Neuronal stem cell (in vitro differentiated cells): ENCODE measurements at regions not wholly inside any gene's neighbourhood (a gene's known extent, or its start where the extent isn't known, plus 50 kb on each side); places are given as distances from the start of the nearest gene placed in this dataset.
"Not testable (repeated sequence)": the region's sequence is repeated elsewhere in the genome, so short reads cannot be mapped to it uniquely, and the experiment has no call there.

Experiments
- DNase-seq: peaks from one replicate; pipeline ENCODE4 v3.0.0-alpha.2; 2013; ENCODE audit warnings: low spot score
- H2AFZ ChIP-seq: one replicate; pipeline ENCODE4 v1.6.1; 2013; ENCODE audit warnings: mild to moderate bottlenecking, low read length, inconsistent platforms
- H2AK5ac ChIP-seq: 2 replicates; pipeline ENCODE4 v1.6.1; 2013; ENCODE audit warnings: low read depth, mild to moderate bottlenecking, inconsistent platforms, low read length, moderate library complexity, mixed read lengths
- H2BK120ac ChIP-seq: 2 replicates; pipeline ENCODE4 v1.6.1; 2013; ENCODE audit warnings: low read depth, mild to moderate bottlenecking, inconsistent platforms, low read length, moderate library complexity, mixed read lengths
- H2BK12ac ChIP-seq: one replicate; pipeline ENCODE4 v1.6.1; 2013; ENCODE audit warnings: low read length, inconsistent platforms
- H2BK15ac ChIP-seq: 2 replicates; pipeline ENCODE4 v1.6.1; 2013; ENCODE audit warnings: mild to moderate bottlenecking, low read length, inconsistent platforms, mixed read lengths
- H2BK5ac ChIP-seq: one replicate; pipeline ENCODE4 v1.6.1; 2013; ENCODE audit warnings: inconsistent platforms, mild to moderate bottlenecking, low read length, moderate library complexity
- H3K14ac ChIP-seq: one replicate; pipeline ENCODE4 v1.6.1; 2013; ENCODE audit warnings: low read length, inconsistent platforms
- H3K18ac ChIP-seq: 2 replicates; pipeline ENCODE4 v1.6.1; 2013; ENCODE audit warnings: low read length, inconsistent platforms
- H3K23ac ChIP-seq: 2 replicates; pipeline ENCODE4 v1.6.1; 2013; ENCODE audit warnings: low read depth, mild to moderate bottlenecking, mixed read lengths, low read length, inconsistent platforms; ENCODE audit not compliant: poor library complexity
- H3K27ac ChIP-seq: replicated peaks from 3 replicates; pipeline ENCODE4 v1.5.1; 2013; ENCODE audit warnings: low read length, inconsistent platforms
- H3K27me3 ChIP-seq, 3 experiments: 2 replicates each; pipeline ENCODE4 v1.6.1; 2013; ENCODE audit warnings: low read length in 3 of 3, mild to moderate bottlenecking in 2 of 3, inconsistent platforms in 1 of 3, low read depth in 1 of 3, mixed read lengths in 1 of 3, moderate library complexity in 1 of 3; ENCODE audit not compliant: control insufficient read depth in 3 of 3, insufficient read depth in 3 of 3
- H3K36me3 ChIP-seq, 2 donors: replicated peaks in 1 of 2; 2 replicates each; pipeline ENCODE4 v1.6.1; 2013; ENCODE audit warnings: low read length in 2 of 2; ENCODE audit not compliant: control insufficient read depth in 2 of 2, insufficient read depth in 2 of 2
- H3K4ac ChIP-seq: 2 replicates; pipeline ENCODE4 v1.6.1; 2013; ENCODE audit warnings: inconsistent platforms, mild to moderate bottlenecking, low read length, moderate library complexity
- H3K4me1 ChIP-seq, 2 donors: 1 replicate in 1 of 2; 2 replicates in 1 of 2; pipeline ENCODE4 v1.6.1; 2013; ENCODE audit warnings: low read length in 2 of 2, low read depth in 1 of 2; ENCODE audit not compliant: control insufficient read depth in 2 of 2, insufficient read depth in 1 of 2
- H3K4me2 ChIP-seq: one replicate; pipeline ENCODE4 v1.6.1; 2013; ENCODE audit warnings: mild to moderate bottlenecking, low read length, inconsistent platforms; ENCODE audit not compliant: insufficient read depth, poor library complexity, severe bottlenecking
- H3K4me3 ChIP-seq, 2 donors: 2 replicates each; pipeline ENCODE4 v1.5.1; 2013; ENCODE audit warnings: low read length in 2 of 2, mild to moderate bottlenecking in 2 of 2, inconsistent platforms in 1 of 2, moderate library complexity in 1 of 2
- H3K79me1 ChIP-seq: one replicate; pipeline ENCODE4 v1.6.1; 2013; ENCODE audit warnings: low read depth, mild to moderate bottlenecking, inconsistent platforms, low read length, moderate library complexity
- H3K9ac ChIP-seq: one replicate; pipeline ENCODE4 v1.6.1; 2013; ENCODE audit warnings: mild to moderate bottlenecking, low read depth, low read length, inconsistent platforms; ENCODE audit not compliant: poor library complexity
- H3K9me3 ChIP-seq, 2 donors: replicated peaks in 1 of 2; 2 replicates each; pipeline versions ENCODE3 to v1.6.1; 2013; ENCODE audit warnings: low read length in 2 of 2, mild to moderate bottlenecking in 2 of 2, inconsistent platforms in 1 of 2, low read depth in 1 of 2, mixed read lengths in 1 of 2, moderate library complexity in 1 of 2; ENCODE audit not compliant: control insufficient read depth in 2 of 2, insufficient read depth in 1 of 2
- H4K8ac ChIP-seq: one replicate; pipeline ENCODE4 v1.6.1; 2013; ENCODE audit warnings: low read depth, mild to moderate bottlenecking, inconsistent platforms, low read length, moderate library complexity
- H4K91ac ChIP-seq: one replicate; pipeline ENCODE4 v1.6.1; 2013; ENCODE audit warnings: low read length, low read depth, mild to moderate bottlenecking, inconsistent platforms; ENCODE audit not compliant: poor library complexity
- WGBS, 2 donors: extraction: QIAGEN DNeasy Blood & Tissue Kit; methylation state at CpG; one replicate each; pipeline ENCODE4 v1.1.7; 2013; ENCODE audit warnings: missing lambda C conversion rate in 2 of 2, mixed read lengths in 1 of 2; ENCODE audit not compliant: insufficient read length in 2 of 2, insufficient replicate concordance in 1 of 2; ENCODE audit errors: extremely low coverage in 2 of 2; 5-methylcytosine and 5-hydroxymethylcytosine counted together

- H4K8ac ChIP-seq = no peak overlapping the region
- H3K23ac ChIP-seq = no peak overlapping the region
- no peaks in the 10 kb centered on the region for H3K4me1 ChIP-seq
- DNase-seq = no peak
- H3K4me2 ChIP-seq = no peak overlapping the region
- no peak overlapping the region for H2AK5ac ChIP-seq
- no peak overlapping the region for H2BK5ac ChIP-seq
- no peaks in the 10 kb centered on the region for H3K36me3 ChIP-seq
- no peaks in the 10 kb centered on the region for H3K27me3 ChIP-seq
- no peak overlapping the region for H3K14ac ChIP-seq
- peaks cover 1% of the 10 kb centered on the region for H3K79me1 ChIP-seq
- H2BK12ac ChIP-seq = no peak overlapping the region
- H3K27ac ChIP-seq = no peak overlapping the region
- no peak overlapping the region for H2AFZ ChIP-seq
- no peak overlapping the region for H4K91ac ChIP-seq
- no peak overlapping the region for H3K18ac ChIP-seq
- WGBS, 2 donors = no CpG with 5 or more reads among the region's 1 CpG
- H3K9me3 ChIP-seq = no peaks in the 10 kb centered on the region
- H3K4ac ChIP-seq = no peak overlapping the region
- no peak overlapping the region for H2BK120ac ChIP-seq
- no peak overlapping the region for H3K4me3 ChIP-seq
- no peak overlapping the region for H2BK15ac ChIP-seq
- no peak overlapping the region for H3K9ac ChIP-seq
Measured at GRCh38 chrY:19589664-19590063, 154.9 kb downstream of the KDM5D start.

GRCh38 chrY:19587311-19587710 lies 157.2 kb downstream of the KDM5D start:
- Histone ChIP-seq H3K79me1 (peaks cover 1% of the 10 kb centered on the region), H3K27ac (no peak overlapping the region), H3K27me3 (no peaks in the 10 kb centered on the region), H3K18ac (no peak overlapping the region), H3K36me3 (no peaks in the 10 kb centered on the region), H3K4me1 (no peaks in the 10 kb centered on the region), H4K8ac (no peak overlapping the region), H3K4me2 (no peak overlapping the region), H3K23ac (no peak overlapping the region), H3K9ac (no peak overlapping the region), H3K4me3 (no peak overlapping the region), H2BK12ac (no peak overlapping the region), H3K9me3 (no peaks in the 10 kb centered on the region), H3K14ac (no peak overlapping the region), H2BK15ac (no peak overlapping the region), H2BK120ac (no peak overlapping the region), H3K4ac (no peak overlapping the region), H2AFZ (no peak overlapping the region), H2AK5ac (no peak overlapping the region), H2BK5ac (no peak overlapping the region), H4K91ac (no peak overlapping the region)
- DNase-seq = no peak
- WGBS, 2 donors = no CpG with 5 or more reads among the region's 3 CpGs

DNA sequence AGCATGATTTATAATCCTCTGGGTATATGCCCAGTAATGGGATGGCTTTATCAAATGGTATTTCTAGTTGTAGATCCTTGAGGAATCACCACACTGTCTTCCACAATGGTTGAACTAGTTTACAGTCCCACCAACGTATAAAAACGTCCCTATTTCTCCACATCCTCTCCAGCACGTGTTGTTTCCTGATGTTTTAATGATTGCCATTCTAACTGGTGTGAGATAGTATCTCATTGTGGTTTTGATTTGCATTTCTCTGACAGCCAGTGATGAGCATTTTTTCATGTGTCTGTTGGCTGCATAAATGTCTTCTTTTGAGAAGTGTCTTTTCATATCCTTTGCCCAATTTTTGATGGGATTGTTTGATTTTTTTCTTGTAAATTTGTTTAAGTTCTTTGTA lies 163.5 kb downstream of the KDM5D start:
- H3K9me3 ChIP-seq, H3K9ac ChIP-seq, H4K91ac ChIP-seq, H3K79me1 ChIP-seq, H2BK15ac ChIP-seq, H2AK5ac ChIP-seq, DNase-seq, H2BK120ac ChIP-seq, H2AFZ ChIP-seq, H3K36me3 ChIP-seq, H3K4ac ChIP-seq, H3K18ac ChIP-seq, H3K4me3 ChIP-seq, H3K27ac ChIP-seq, H3K27me3 ChIP-seq, H2BK12ac ChIP-seq, H3K23ac ChIP-seq, H4K8ac ChIP-seq, H3K14ac ChIP-seq, H3K4me2 ChIP-seq, H3K4me1 ChIP-seq, H2BK5ac ChIP-seq: not testable (repeated sequence)
- WGBS, 2 donors = no CpG with 5 or more reads among the region's 3 CpGs

DNA sequence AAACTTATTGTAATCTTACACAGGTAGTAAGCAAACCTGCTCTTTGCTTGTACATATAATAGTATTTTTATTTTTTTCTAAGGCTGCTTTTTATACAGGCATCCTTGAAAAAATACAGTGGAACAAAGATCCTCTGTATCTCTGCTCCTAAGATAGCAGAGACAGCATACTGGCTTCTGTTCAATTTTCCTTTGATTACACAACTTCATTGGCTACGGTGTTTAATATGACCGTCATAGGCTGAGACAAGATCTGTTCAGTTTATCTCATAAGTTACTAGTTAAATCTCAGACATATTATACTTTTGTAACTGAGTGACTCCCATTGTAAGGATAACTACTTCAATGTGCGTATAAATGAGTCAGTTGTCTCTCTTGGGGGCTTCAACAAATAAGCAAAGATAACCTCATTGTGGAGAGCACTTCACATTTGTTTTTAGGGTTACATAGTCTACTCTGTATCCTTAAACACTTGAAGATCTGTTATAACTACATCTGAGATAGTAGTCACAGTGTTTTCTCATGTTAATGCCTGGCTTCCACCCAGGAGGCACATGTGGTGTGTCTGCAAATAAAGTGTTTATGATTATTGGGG lies 166.1 kb downstream of the KDM5D start:
- Histone ChIP-seq H3K27me3 (no peaks in the 10 kb centered on the region), H2BK12ac (no peak overlapping the region), H3K9me3 (no peaks in the 10 kb centered on the region), H2BK5ac (no peak overlapping the region), H3K9ac (no peak overlapping the region), H3K4me1 (peaks cover 0 to 2% of the 10 kb centered on the region in 2 donors), H2BK15ac (no peak overlapping the region), H2AFZ (no peak overlapping the region), H3K4ac (no peak overlapping the region), H4K8ac (no peak overlapping the region), H3K18ac (no peak overlapping the region), H3K79me1 (no peaks in the 10 kb centered on the region), H4K91ac (no peak overlapping the region), H3K23ac (no peak overlapping the region), H2BK120ac (no peak overlapping the region), H3K4me3 (no peak overlapping the region), H3K4me2 (no peak overlapping the region), H3K14ac (no peak overlapping the region), H2AK5ac (no peak overlapping the region), H3K36me3 (no peaks in the 10 kb centered on the region), H3K27ac (no peak overlapping the region)
- WGBS, 2 donors = no CpG with 5 or more reads among the region's 3 CpGs
- DNase-seq = no peak
